ENCODE measurements at regions not wholly inside any gene's neighbourhood (a gene's known extent, or its start where the extent isn't known, plus 50 kb on each side); places are given as distances from the start of the nearest gene placed in this dataset.

DNA sequence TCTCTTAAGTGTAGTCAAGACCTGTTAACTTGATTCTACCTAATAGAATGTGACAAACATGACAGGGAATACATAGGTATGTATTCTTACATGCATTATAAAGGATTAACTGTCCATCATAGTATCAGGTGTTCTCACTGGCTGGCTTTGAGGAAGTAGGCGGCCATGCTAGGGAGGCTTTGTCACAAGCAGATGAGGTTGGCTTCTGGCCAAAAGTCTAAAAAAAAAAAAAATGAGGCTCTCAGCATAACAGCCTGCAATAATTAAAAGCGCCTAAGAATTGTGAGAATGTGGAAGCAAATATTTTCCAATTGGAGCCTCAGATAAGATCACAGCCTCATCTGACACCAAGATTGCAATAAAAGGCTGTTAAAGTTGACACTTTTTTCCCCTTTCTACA, 1256.8 kb upstream of the SORCS1 start:
- Histone ChIP-seq H3K9me3 (ENCODE audit: control insufficient read depth, insufficient read depth, low read depth, low read length) (no peaks in the 10 kb centered on the region), H3K36me3 (ENCODE audit: control insufficient read depth, insufficient read depth, low read length) (no peaks in the 10 kb centered on the region), H3K4me2 (ENCODE audit: extremely low read depth, insufficient read depth, low read length) (no peak overlapping the region), H3K27ac (ENCODE audit: insufficient read depth, low read length) (no peak overlapping the region), H3K27me3 (ENCODE audit: control insufficient read depth, insufficient read depth, low read length) (no peaks in the 10 kb centered on the region), H3K9ac (ENCODE audit: insufficient read depth, low read length) (no peak overlapping the region), H3K4me3 (replicated peaks in 1 of 4; ENCODE audit: control extremely low read depth in 1 of 4, insufficient read depth in 1 of 4, low read depth in 3 of 4, low read length in 4 of 4) (no peak overlapping the region), H4K20me1 (ENCODE audit: control insufficient read depth, extremely low read depth, insufficient read depth, low read length) (no peaks in the 10 kb centered on the region), H3K4me1 (ENCODE audit: control insufficient read depth, extremely low read depth, insufficient read depth, low read length) (no peaks in the 10 kb centered on the region), H2AFZ (ENCODE audit: low read length) (no peak overlapping the region), H3K79me2 (ENCODE audit: control insufficient read depth, insufficient read depth, low read length) (no peaks in the 10 kb centered on the region)
- DNase-seq (ENCODE audit: low read depth in 2 of 2), result no peak
- TF ChIP-seq, protein P1, sequence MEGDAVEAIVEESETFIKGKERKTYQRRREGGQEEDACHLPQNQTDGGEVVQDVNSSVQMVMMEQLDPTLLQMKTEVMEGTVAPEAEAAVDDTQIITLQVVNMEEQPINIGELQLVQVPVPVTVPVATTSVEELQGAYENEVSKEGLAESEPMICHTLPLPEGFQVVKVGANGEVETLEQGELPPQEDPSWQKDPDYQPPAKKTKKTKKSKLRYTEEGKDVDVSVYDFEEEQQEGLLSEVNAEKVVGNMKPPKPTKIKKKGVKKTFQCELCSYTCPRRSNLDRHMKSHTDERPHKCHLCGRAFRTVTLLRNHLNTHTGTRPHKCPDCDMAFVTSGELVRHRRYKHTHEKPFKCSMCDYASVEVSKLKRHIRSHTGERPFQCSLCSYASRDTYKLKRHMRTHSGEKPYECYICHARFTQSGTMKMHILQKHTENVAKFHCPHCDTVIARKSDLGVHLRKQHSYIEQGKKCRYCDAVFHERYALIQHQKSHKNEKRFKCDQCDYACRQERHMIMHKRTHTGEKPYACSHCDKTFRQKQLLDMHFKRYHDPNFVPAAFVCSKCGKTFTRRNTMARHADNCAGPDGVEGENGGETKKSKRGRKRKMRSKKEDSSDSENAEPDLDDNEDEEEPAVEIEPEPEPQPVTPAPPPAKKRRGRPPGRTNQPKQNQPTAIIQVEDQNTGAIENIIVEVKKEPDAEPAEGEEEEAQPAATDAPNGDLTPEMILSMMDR (conservative IDR thresholded peaks at IDR 0.05 in 1 of 2, IDR thresholded peaks at IDR 0.05 in 1 of 2; ENCODE audit: low read depth in 1 of 2, low read length in 2 of 2), result no peak
- TF ChIP-seq EZH2 (IDR thresholded peaks at IDR 0.05; ENCODE audit: low read length, missing control alignments), result no peak

GRCh38 chr10:108413954-108414353, 1249.4 kb upstream of the SORCS1 start:
- Histone ChIP-seq H3K36me3 (ENCODE audit: control insufficient read depth, insufficient read depth, low read length) (no peaks in the 10 kb centered on the region), H3K4me3 (replicated peaks in 1 of 4; ENCODE audit: control extremely low read depth in 1 of 4, insufficient read depth in 1 of 4, low read depth in 3 of 4, low read length in 4 of 4) (no peak overlapping the region), H3K4me2 (ENCODE audit: extremely low read depth, insufficient read depth, low read length) (no peak overlapping the region), H3K9ac (ENCODE audit: insufficient read depth, low read length) (no peak overlapping the region), H2AFZ (ENCODE audit: low read length) (no peak overlapping the region), H3K9me3 (ENCODE audit: control insufficient read depth, insufficient read depth, low read depth, low read length) (no peaks in the 10 kb centered on the region), H3K27ac (ENCODE audit: insufficient read depth, low read length) (no peak overlapping the region), H4K20me1 (ENCODE audit: control insufficient read depth, extremely low read depth, insufficient read depth, low read length) (no peaks in the 10 kb centered on the region), H3K4me1 (ENCODE audit: control insufficient read depth, extremely low read depth, insufficient read depth, low read length) (no peaks in the 10 kb centered on the region), H3K79me2 (ENCODE audit: control insufficient read depth, insufficient read depth, low read length) (no peaks in the 10 kb centered on the region), H3K27me3 (ENCODE audit: control insufficient read depth, insufficient read depth, low read length) (no peaks in the 10 kb centered on the region)
- no peak for DNase-seq (ENCODE audit: low read depth in 2 of 2)
- TF ChIP-seq EZH2 (IDR thresholded peaks at IDR 0.05; ENCODE audit: low read length, missing control alignments), result no peak
- TF ChIP-seq, protein P1 (conservative IDR thresholded peaks at IDR 0.05 in 1 of 2, IDR thresholded peaks at IDR 0.05 in 1 of 2; ENCODE audit: low read depth in 1 of 2, low read length in 2 of 2), result no peak

DNA sequence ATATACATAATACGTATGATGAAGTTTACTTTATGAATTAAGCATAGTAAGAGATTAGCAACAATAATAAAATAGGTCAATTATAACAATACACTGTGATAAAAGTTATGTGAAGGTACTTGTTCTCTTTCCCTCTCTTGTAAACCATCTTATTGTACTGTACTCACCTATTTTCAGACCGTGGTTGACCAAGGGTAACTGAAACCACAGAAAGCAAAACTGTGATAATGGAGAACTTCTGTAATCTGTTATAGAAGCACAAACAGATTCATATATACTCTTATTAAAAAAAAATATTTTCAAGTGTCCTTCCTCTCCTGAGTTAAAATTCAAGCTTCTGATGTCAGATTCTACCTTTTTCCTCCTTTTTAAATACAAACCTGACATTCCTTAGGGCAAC, 1247.8 kb upstream of the SORCS1 start:
- Histone ChIP-seq H3K9me3 (ENCODE audit: control insufficient read depth, insufficient read depth, low read depth, low read length) (no peaks in the 10 kb centered on the region), H3K9ac (ENCODE audit: insufficient read depth, low read length) (no peak overlapping the region), H3K36me3 (ENCODE audit: control insufficient read depth, insufficient read depth, low read length) (no peaks in the 10 kb centered on the region), H3K4me2 (ENCODE audit: extremely low read depth, insufficient read depth, low read length) (no peak overlapping the region), H2AFZ (ENCODE audit: low read length) (no peak overlapping the region), H3K79me2 (ENCODE audit: control insufficient read depth, insufficient read depth, low read length) (no peaks in the 10 kb centered on the region), H3K27me3 (ENCODE audit: control insufficient read depth, insufficient read depth, low read length) (no peaks in the 10 kb centered on the region), H3K27ac (ENCODE audit: insufficient read depth, low read length) (no peak overlapping the region), H3K4me1 (ENCODE audit: control insufficient read depth, extremely low read depth, insufficient read depth, low read length) (no peaks in the 10 kb centered on the region), H3K4me3 (replicated peaks in 1 of 4; ENCODE audit: control extremely low read depth in 1 of 4, insufficient read depth in 1 of 4, low read depth in 3 of 4, low read length in 4 of 4) (no peak overlapping the region), H4K20me1 (ENCODE audit: control insufficient read depth, extremely low read depth, insufficient read depth, low read length) (no peaks in the 10 kb centered on the region)
- TF ChIP-seq EZH2 (IDR thresholded peaks at IDR 0.05; ENCODE audit: low read length, missing control alignments), result no peak
- TF ChIP-seq, protein P1 (conservative IDR thresholded peaks at IDR 0.05 in 1 of 2, IDR thresholded peaks at IDR 0.05 in 1 of 2; ENCODE audit: low read depth in 1 of 2, low read length in 2 of 2), result no peak
- DNase-seq (ENCODE audit: low read depth in 2 of 2), result no peak

All from fibroblast of lung (primary cell).